HCT116 (cell line): ENCODE measurements at regions not wholly inside any gene's neighbourhood (a gene's known extent, or its start where the extent isn't known, plus 50 kb on each side); places are given as distances from the start of the nearest gene placed in this dataset.

Experiments used
- ATAC-seq: fragments of 200-7000 bp; cut with Tn5 transposase; 2 replicates; pipeline ENCODE4 v1.9.1; 2020; ENCODE audit warnings: mild to moderate bottlenecking, moderate library complexity
- BruUV-seq: library from RNA; stranded (reverse); fragments of 400-500 nt; replicated peaks from 2 replicates; lab custom pipeline; 2021; lab: Mats Ljungman, UMichigan
- CTCF ChIA-PET: fragments of 300-600 bp; sonication (Branson Sonifier 250); formaldehyde crosslinking; loops from one replicate; lab custom pipeline; 2021; ENCODE audit warnings: antibody characterized with exemption; lab: Charles Lee
- POLR2A ChIA-PET: fragments of 300-600, 350-600 bp; sonication (Branson Sonifier 250); formaldehyde crosslinking; loops from one replicate; lab custom pipeline; 2021; ENCODE audit warnings: antibody characterized with exemption; lab: Charles Lee
- RAD21 ChIA-PET, 2 experiments: fragments of 300-600 bp; sonication (Branson Sonifier 250); formaldehyde crosslinking; loops; one replicate each; lab custom pipeline; 2023; ENCODE audit warnings: low total read pairs in 2 of 2; ENCODE audit not compliant: uncharacterized antibody in 2 of 2, unreplicated experiment in 2 of 2, low non-redundant PET in 1 of 2; lab: Charles Lee
- DNase-seq: peaks from one replicate; pipeline ENCODE4 v3.0.0-alpha.2; 2010; ENCODE audit warnings: low read depth, low spot score
- H2AFZ ChIP-seq: fragments of 200-600 bp; shearing (Covaris generic), sonication (generic); 2 replicates; pipeline ENCODE4 v1.6.1; 2017; ENCODE audit warnings: low read depth, mixed run types, mixed read lengths, antibody characterized with exemption, low read length; ENCODE audit not compliant: poor library complexity, severe bottlenecking
- H3K27ac ChIP-seq: 2 replicates; pipeline ENCODE4 v1.5.1; 2012; ENCODE audit warnings: low read depth, low read length
- H3K27me3 ChIP-seq: fragments of 200-600 bp; sonication (generic); 2 replicates; pipeline ENCODE4 v1.6.1; 2016; ENCODE audit warnings: mixed run types, low read length, mixed read lengths; ENCODE audit not compliant: insufficient read depth
- H3K36me3 ChIP-seq, 2 experiments: fragments of 200-500 bp in 1 of 2; fragments of 200-600 bp in 1 of 2; sonication (Bioruptor generic) in 1 of 2; sonication (generic) in 1 of 2; 2 replicates each; pipeline versions ENCODE4 v1.5.1 to v1.6.1; 2014 to 2016; ENCODE audit warnings: low read length in 2 of 2, inconsistent platforms in 1 of 2, mixed read lengths in 1 of 2, mixed run types in 1 of 2; ENCODE audit not compliant: insufficient read depth in 2 of 2, control insufficient read depth in 1 of 2
- H3K4me1 ChIP-seq, 2 experiments: fragments of 200-600 bp in 1 of 2; sonication (generic) in 1 of 2; 2 replicates each; pipeline versions ENCODE4 v1.5.1 to v1.6.1; 2012 to 2017; ENCODE audit warnings: low read length in 2 of 2, inconsistent platforms in 1 of 2, mild to moderate bottlenecking in 1 of 2, mixed read lengths in 1 of 2, mixed run types in 1 of 2, moderate library complexity in 1 of 2; ENCODE audit not compliant: insufficient read depth in 2 of 2, control insufficient read depth in 1 of 2
- H3K4me2 ChIP-seq: fragments of 200-600 bp; sonication (generic); 2 replicates; pipeline ENCODE4 v1.6.1; 2017; ENCODE audit warnings: mixed run types, low read length, mixed read lengths
- H3K4me3 ChIP-seq, 2 experiments: fragments of 200-600 bp in 1 of 2; sonication (generic) in 1 of 2; replicated peaks in 1 of 2; 2 replicates each; pipeline ENCODE4 v1.5.1; 2011 to 2016; ENCODE audit warnings: low read length in 2 of 2, control low read depth in 1 of 2, low read depth in 1 of 2, mild to moderate bottlenecking in 1 of 2, mixed read lengths in 1 of 2, mixed run types in 1 of 2
- H3K79me2 ChIP-seq: fragments of 200-600 bp; sonication (generic); 2 replicates; pipeline ENCODE4 v1.6.1; 2017; ENCODE audit warnings: mild to moderate bottlenecking, mixed run types, low read length, moderate library complexity, mixed read lengths; ENCODE audit not compliant: insufficient read depth
- H3K9ac ChIP-seq: fragments of 200-600 bp; sonication (generic); 2 replicates; pipeline ENCODE4 v1.6.1; 2016; ENCODE audit warnings: low read length, mixed read lengths
- H3K9me2 ChIP-seq: fragments of 200-600 bp; sonication (generic), shearing (Covaris generic); 2 replicates; pipeline ENCODE4 v1.6.1; 2017; ENCODE audit warnings: mixed run types, mild to moderate bottlenecking, moderate library complexity; ENCODE audit not compliant: insufficient read depth
- H3K9me3 ChIP-seq, 2 experiments: fragments of 200-500 bp in 1 of 2; fragments of 200-600 bp in 1 of 2; sonication (Bioruptor generic) in 1 of 2; sonication (generic) in 1 of 2; 2 replicates each; pipeline ENCODE4 v1.6.1; 2014 to 2017; ENCODE audit warnings: low read length in 2 of 2, mixed read lengths in 2 of 2, inconsistent platforms in 1 of 2, low read depth in 1 of 2, mild to moderate bottlenecking in 1 of 2, mixed run types in 1 of 2, moderate library complexity in 1 of 2; ENCODE audit not compliant: control insufficient read depth in 1 of 2, insufficient read depth in 1 of 2
- H4K20me1 ChIP-seq: fragments of 200-600 bp; sonication (generic), shearing (Covaris generic); 2 replicates; pipeline ENCODE4 v1.6.1; 2017; ENCODE audit warnings: mixed run types, mild to moderate bottlenecking, moderate library complexity; ENCODE audit not compliant: insufficient read depth
- CEBPB ChIP-seq: IDR thresholded peaks from 2 replicates; pipeline ENCODE4 v1.6.1; 2012; ENCODE audit warnings: low read depth
- CTCF ChIP-seq, 3 experiments: fragments of 200-600 bp in 1 of 3; sonication (generic) in 1 of 3; IDR thresholded peaks in 2 of 3; conservative IDR thresholded peaks in 1 of 3; 2 replicates each; pipeline ENCODE4 v1.5.1; 2012 to 2017; ENCODE audit warnings: low read depth in 2 of 3, low read length in 2 of 3, antibody characterized with exemption in 1 of 3, borderline replicate concordance in 1 of 3, control low read depth in 1 of 3, mild to moderate bottlenecking in 1 of 3, mixed read lengths in 1 of 3, mixed run types in 1 of 3, moderate library complexity in 1 of 3; ENCODE audit not compliant: insufficient read depth in 1 of 3
- EGR1 ChIP-seq: IDR thresholded peaks from 2 replicates; pipeline ENCODE4 v1.6.1; 2012; ENCODE audit warnings: low read depth
- FOSL1 ChIP-seq: IDR thresholded peaks from 2 replicates; pipeline ENCODE4 v1.6.1; 2012; ENCODE audit warnings: low read depth
- JUND ChIP-seq: IDR thresholded peaks from 2 replicates; pipeline ENCODE4 v1.6.1; 2012
- POLR2A ChIP-seq: IDR thresholded peaks from 2 replicates; pipeline ENCODE4 v1.7.0; 2011; ENCODE audit warnings: borderline replicate concordance; ENCODE audit not compliant: insufficient read depth, insufficient read length; ENCODE audit errors: extremely low read depth
- POLR2AphosphoS5 ChIP-seq: IDR thresholded peaks from 2 replicates; pipeline ENCODE4 v1.6.1; 2011; ENCODE audit warnings: mild to moderate bottlenecking, low read depth, low read length, moderate library complexity
- RAD21 ChIP-seq: IDR thresholded peaks from 2 replicates; pipeline ENCODE4 v1.6.1; 2012; ENCODE audit warnings: low read depth, mild to moderate bottlenecking
- SP1 ChIP-seq: IDR thresholded peaks from 2 replicates; pipeline ENCODE4 v1.6.1; 2012; ENCODE audit warnings: low read depth
- SRF ChIP-seq: IDR thresholded peaks from 2 replicates; pipeline ENCODE4 v1.6.1; 2012; ENCODE audit warnings: low read depth
- YY1 ChIP-seq: IDR thresholded peaks from 2 replicates; pipeline ENCODE4 v1.6.1; 2011; ENCODE audit warnings: low read length, low read depth, moderate library complexity, mild to moderate bottlenecking; ENCODE audit not compliant: insufficient replicate concordance; ENCODE audit errors: extremely low read depth
- ZFX ChIP-seq: fragments of 450-650 bp; IDR thresholded peaks from 2 replicates; pipeline ENCODE4 v1.6.1; 2017
- ZNF274 ChIP-seq: fragments of 200-500 bp; sonication (Bioruptor generic); IDR thresholded peaks from 2 replicates; pipeline ENCODE4 v1.6.1; 2014; ENCODE audit warnings: mild to moderate bottlenecking, low read depth, low read length, inconsistent platforms
- intact Hi-C: fragments of 100-400 bp; cut with micrococcal nuclease; formaldehyde crosslinking; loops from 2 replicates; pipeline ENCODE4 v1.10.0; 2022
- TF ChIP-seq, protein P1 (sequence below): IDR thresholded peaks from 2 replicates; pipeline ENCODE4 v1.6.1; 2012

GRCh38 chr1:72547412-72547811, 265.1 kb upstream of the NEGR1 start:
- DNase-seq (no peak), ATAC-seq (no peak)
- Histone ChIP-seq H3K9me2 (no peaks in the 10 kb centered on the region), H3K9me3 (peaks cover 0 to 10% of the 10 kb centered on the region in 2 experiments; a peak in 3 of 4 replicates), H4K20me1 (no peaks in the 10 kb centered on the region), H3K4me3 (no peak overlapping the region), H3K36me3 (no peaks in the 10 kb centered on the region), H2AFZ (no peak overlapping the region), H3K9ac (no peak overlapping the region), H3K4me2 (no peak overlapping the region), H3K79me2 (no peaks in the 10 kb centered on the region), H3K4me1 (no peaks in the 10 kb centered on the region), H3K27ac (no peak overlapping the region), H3K27me3 (no peaks in the 10 kb centered on the region)
- intact Hi-C loops = no loop called here
- CTCF ChIA-PET = no interaction called here
- POLR2A ChIA-PET = no interaction called here
- RAD21 ChIA-PET = no interaction called here
- no peak for TF ChIP-seq FOSL1
- no peak for TF ChIP-seq CTCF (IDR thresholded peaks at IDR 0.05 in 2 of 3, conservative IDR thresholded peaks at IDR 0.05 in 1 of 3; ENCODE audit: borderline replicate concordance in 1 of 3, insufficient read depth in 1 of 3, low read depth in 2 of 3, low read length in 2 of 3)
- no peak for TF ChIP-seq CEBPB
- TF ChIP-seq EGR1 = no peak
- no TSS peak for BruUV-seq

DNA sequence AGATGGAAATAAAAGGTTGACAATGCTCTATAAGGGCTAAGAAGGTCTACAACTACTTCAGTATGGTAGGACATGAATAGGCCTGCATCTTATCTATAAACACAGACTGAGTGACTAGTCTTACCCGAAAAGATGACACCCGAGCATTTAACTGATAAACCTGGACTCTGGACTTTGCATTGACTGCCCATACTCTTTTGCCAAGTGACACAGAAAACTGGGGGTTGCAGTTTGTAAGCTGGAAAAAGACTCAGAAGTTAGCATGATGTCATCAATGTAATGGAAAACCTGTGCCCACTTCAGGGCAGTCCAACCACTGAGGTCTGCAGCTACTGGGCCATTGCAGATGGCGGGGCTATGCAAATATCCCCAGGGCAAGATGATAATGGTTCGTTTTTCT, 258.3 kb upstream of the NEGR1 start:
- no peaks in the 10 kb centered on the region for H3K9me2 ChIP-seq
- ATAC-seq (no peak), DNase-seq (no peak)
- no TSS peak for BruUV-seq
- no peak overlapping the region for H3K9ac ChIP-seq
- no peaks in the 10 kb centered on the region for H3K27me3 ChIP-seq
- H3K4me2 ChIP-seq = no peak overlapping the region
- H3K9me3 ChIP-seq = peaks cover 3 to 5% of the 10 kb centered on the region in 2 experiments; a peak in 2 of 4 replicates
- TF ChIP-seq YY1 = no peak
- TF ChIP-seq ZFX = no peak
- TF ChIP-seq POLR2AphosphoS5 = no peak
- TF ChIP-seq ZNF274 = no peak
- TF ChIP-seq FOSL1 = no peak
- TF ChIP-seq SP1 = no peak
- TF ChIP-seq SRF = no peak
- TF ChIP-seq, protein P1, sequence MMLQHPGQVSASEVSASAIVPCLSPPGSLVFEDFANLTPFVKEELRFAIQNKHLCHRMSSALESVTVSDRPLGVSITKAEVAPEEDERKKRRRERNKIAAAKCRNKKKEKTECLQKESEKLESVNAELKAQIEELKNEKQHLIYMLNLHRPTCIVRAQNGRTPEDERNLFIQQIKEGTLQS = no peak
- no peak for TF ChIP-seq CEBPB
- no peak for TF ChIP-seq JUND
- TF ChIP-seq POLR2A = no peak
- TF ChIP-seq RAD21 = no peak
- intact Hi-C loops = no loop called here
- H3K36me3 ChIP-seq = no peaks in the 10 kb centered on the region
- H3K4me1 ChIP-seq = no peaks in the 10 kb centered on the region
- H3K79me2 ChIP-seq = no peaks in the 10 kb centered on the region
- RAD21 ChIA-PET = no interaction called here
- H3K27ac ChIP-seq = no peak overlapping the region
- CTCF ChIA-PET = no interaction called here
- no peaks in the 10 kb centered on the region for H4K20me1 ChIP-seq
- no peak overlapping the region for H2AFZ ChIP-seq
- no peak overlapping the region for H3K4me3 ChIP-seq
- POLR2A ChIA-PET = no interaction called here
